GM19351 (cell line): ENCODE measurements at regions not wholly inside any gene's neighbourhood (a gene's known extent, or its start where the extent isn't known, plus 50 kb on each side); places are given as distances from the start of the nearest gene placed in this dataset.

ENCODE experiments used
- ATAC-seq: cut with Tn5 transposase; IDR thresholded peaks from one replicate; pipeline ENCODE4 v1.9.1; 2021; ENCODE audit warnings: mild to moderate bottlenecking, moderate library complexity; ENCODE audit not compliant: unreplicated experiment

DNA sequence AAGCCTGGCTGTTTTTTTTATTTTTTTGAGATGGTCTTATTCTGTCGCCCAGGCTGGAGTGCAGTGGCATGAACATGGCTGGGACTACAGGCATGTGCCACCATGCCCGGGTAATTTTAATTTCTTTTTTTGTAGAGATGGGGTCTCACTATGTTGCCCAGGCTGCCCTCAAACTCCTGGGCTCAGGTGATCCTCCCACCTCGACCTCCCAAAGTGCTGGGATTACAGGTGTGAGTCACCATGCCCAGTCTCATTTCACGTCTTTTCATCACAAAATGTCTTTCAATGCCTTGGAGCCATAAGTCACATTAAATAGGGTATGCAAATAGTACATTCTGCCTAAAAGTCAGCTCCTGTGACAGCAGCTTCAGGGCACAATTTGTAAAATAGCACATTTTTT is 52.8 kb downstream of the SOX2 start:
- no peak for ATAC-seq

DNA sequence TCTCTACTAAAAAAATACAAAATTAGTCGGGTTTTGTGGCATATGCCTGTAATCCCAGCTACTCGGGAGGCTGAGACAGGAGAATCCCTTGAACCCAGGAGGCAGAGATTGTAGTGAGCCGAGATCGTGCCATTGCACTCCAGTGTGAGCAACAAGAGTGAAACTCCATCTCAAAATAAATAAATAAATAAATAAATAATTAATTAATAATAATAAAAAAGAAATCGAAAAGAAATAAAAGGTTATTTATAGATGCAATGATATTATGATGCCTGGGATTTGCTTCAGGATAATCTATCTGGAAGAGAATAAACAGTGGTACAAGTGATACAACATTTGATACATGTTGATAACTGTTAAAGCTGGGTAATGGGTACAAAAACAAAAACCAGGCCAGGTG is 58.6 kb downstream of the SOX2 start:
- ATAC-seq: no peak

DNA sequence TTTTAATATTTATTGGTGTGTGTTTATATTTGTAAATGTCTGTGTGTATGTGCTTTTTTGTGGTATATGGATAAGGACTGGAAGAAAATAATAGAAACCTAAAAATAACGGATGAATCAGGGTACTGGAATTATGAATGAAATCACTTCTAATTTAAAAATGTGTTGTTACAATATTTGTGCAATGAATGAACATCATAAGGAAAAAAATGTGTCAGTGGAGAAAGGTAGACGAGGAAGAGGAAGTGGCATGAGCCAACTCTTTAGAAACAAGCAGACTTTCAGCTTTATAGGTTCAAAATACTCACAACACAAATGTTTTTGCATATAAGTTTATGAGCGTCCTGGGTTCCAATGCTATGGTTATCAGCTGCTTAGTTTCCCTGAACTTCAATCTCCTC is 59.4 kb downstream of the SOX2 start:
- ATAC-seq: no peak

DNA sequence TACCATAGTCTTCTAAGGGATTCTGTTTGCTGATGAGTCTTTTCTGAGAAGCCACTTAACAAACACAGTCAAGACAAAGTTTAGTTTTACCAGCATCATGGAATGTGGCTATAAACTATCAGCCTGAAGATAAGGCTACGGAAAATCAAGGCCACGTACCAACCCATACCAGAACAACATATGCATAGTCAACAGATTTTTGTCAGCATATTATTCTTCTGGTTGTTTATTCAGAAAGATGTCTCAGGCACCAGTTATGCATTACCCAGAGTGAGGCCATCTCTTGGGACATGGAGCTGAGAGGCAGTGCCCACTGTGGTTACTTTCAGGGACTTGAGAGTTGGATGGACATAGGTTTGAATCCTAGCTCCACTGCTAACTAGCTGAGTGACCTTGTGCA is 60.4 kb downstream of the SOX2 start:
- no peak for ATAC-seq

DNA sequence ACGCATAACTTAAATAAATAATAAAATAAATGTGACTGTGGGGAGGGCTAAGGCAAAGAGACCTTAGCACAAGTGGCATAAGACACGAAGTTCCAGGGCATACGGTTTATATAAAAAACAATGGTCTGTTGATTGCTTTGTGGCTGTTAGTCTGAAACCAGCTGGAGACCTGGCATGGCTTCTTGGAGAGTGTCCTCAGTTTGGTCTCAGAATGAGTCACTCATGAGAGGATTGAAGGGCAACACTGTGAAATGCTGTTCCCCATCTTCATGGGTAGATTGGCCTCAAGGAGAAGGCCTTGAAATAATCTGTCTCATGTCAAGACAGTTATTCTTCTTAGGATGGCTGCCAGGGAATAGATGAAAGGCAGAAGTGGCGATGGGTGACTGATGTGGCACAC is 62.2 kb downstream of the SOX2 start:
- no peak for ATAC-seq

DNA sequence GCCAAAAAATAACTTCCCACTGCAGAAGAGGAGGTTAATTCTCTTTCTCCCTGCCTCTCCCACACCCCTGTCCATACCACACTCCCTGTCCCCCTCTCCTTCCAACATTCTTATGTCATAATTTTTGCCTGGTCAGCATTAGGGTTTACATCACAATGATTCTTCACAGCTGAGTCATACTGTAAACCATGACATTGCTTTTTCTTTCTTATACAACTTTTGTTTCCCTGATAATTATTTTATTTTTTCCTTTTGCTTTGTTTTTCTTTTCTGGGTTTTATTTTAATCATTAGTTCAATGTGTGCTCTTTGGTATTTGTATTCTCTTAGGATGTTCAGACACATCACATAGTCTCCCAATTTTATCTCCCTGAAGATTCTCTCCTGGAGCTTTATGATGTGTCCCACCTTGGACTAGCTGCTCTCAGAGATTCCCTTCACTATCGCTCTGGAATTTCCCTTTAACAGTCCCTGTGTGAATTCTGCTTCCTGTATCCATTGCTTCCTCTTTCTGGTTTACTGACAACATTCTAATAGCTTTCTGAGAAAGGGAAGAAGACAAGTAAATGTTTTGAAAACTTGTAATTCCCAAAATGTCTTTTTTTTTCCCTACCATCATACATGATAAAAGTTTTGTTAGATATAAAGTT is 70.7 kb downstream of the SOX2 start:
- ATAC-seq: no peak

DNA sequence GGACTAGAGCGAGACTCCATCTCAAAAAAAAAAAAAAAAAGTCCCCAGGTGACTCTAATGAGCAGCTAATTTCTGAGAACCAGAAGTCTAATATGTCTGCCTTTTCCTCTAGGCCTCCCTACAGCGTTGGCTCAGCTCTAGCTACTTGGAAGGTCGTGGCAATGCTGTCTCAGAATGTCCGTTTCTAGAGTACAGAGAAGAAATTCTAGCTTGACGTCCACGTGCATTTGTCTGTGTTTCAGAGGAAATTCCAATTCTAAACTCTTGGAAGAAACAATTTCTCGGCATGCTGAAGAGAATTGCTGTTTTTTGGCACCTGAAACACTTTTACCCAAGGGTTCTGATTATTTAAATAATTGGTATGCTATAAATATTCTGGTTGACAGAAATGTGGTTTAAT is 78.8 kb downstream of the SOX2 start:
- ATAC-seq: no peak

DNA sequence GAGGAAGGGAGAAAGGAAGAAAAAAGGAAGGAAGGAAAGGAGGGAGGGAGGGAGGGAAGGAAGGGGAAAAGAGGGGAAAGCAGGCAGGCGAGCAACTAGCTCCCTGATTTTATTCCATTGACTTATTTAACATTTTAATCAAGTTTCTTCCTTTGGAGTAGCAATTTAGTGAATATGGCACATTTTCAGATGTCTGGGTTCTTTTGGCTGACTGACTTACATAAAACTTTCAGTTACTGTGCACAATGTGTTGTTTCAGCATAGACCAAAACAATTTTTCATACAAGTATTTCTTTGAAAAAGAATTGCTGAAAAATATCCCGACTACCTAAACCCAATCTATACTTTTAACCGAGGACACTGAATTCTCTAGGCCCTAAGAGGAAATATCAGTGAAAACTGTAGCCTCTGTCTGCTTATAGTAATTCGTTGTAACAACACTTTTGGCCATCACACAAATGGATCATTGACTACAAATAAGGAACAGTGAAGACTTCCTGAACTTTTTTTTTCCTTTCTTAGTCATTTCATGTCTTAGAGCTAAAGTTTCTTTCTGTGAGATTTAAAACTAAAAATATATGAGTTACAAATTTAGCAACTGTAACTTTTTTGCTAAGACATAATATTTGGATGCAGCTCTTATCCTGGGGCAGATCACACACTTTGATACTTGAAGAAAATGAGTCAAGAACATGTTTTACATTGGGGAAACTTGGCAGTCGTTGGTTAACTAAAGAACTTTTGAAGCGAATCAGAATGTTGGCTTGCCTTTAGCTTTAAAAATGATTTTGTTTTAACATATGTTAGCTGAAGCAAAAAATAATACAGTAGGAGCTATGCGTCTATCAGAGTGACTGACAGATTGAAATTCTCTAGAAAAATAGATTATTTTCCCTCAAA is 79.6 kb downstream of the SOX2 start:
- no peak for ATAC-seq

DNA sequence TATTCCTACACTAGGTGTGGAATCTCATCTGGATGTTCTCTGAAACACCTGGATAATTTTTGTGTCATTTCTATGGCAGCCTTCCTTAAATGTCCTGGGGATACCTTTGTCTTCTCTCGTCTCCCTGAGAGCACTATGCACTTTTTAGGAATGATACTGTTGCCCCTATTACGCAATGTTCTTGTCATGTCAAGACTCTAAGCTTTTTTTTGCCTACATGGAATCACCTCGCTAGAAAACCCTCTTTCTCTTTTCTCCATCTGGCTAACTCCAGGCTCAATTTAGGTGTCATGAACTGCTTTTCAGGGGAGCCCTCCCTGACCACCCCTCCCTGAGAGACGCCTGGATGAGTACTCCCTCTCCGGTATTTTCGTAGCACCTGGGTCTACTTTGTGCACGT is 81.3 kb downstream of the SOX2 start:
- no peak for ATAC-seq

DNA sequence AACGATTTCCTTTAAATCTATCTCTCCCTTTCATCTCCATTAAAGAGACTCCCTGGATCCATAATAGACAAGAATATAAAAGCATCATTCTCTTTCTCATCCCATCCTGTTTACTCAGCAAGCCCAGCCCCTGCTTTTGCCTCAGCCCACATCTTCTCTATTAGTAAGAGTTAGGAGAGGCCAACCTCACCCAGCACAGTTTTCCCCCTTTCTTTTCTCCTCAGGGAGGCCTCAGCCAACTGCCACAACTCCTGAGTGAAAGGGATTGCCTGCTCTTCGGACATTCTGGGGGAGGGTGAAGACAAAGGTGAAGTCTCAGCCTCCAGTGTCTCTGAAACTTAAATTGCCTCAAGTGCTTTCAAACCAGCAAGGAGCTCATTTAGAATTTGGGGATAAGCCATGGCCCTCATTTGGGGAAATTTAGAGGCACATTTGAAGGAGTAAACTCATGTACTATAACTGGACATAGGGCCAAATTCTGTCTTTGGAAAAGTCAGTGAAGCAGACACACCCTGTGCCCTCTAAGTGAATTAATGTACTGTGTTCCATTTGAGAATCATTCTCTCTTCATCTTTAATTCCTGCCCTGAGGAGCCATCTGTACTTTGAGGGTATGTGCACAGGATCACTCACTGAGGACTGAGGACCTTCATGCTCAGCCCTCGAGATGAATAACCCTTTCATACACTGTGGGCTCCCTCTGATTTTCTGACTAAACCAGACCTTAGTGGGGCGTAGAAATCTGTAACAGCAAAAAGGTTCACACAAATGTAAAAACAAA is 82.5 kb downstream of the SOX2 start:
- no peak for ATAC-seq

DNA sequence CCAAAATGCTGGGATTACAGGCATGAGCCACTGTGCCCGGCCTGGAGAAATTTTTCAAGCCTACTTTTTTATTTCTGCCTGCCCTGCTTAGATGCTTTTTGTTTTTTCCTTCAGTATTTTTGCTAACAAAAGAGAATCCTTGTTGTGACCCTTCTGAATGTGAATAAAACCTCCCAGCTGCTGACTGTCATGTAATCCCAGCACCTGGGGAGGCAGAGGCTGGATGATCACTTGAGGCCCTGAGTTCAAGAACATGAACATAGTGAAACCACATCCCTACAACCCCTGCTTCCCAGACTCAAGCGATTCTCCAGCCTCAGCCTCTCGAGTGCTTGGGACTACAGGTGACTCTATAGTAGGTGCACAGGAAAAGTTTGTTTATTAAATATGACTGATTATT is 84.9 kb downstream of the SOX2 start:
- no peak for ATAC-seq

DNA sequence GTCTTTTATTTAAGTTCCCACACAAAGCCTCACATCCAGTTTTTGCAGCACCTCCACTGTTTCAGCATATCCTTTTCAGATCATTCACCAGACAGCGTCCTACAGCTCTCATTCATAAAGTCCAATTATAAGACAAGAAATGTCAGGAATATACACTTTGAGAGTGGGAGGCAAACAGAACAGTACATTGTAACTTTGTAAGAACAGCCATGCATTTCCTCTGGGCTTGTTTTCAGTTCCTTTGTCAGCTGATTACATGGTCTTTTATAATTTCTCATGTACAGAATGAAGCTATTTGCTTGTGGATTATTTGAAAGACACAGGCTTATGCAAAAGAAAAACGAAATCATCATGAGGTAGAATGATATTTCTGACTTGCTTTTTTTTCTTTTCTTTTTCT is 85.7 kb downstream of the SOX2 start:
- ATAC-seq: no peak

DNA sequence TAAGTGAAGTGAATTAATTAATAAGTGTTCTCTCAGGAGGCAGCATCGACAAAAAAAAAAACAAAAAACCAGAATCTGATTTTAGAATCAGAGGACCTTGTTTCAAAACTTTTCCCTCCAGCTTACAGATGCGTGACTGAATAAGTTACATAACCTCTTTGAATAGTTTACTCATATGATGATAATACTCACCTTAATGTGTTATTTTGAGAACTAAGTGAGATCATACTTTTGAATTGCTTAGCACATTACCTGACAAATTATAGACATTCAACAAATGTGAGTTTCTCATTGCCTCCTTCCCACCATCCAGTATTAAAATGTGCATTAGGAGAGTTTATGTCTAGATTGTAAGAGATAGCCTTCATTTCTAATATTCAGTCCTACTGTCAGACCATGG is 94.0 kb downstream of the SOX2 start:
- no peak for ATAC-seq

DNA sequence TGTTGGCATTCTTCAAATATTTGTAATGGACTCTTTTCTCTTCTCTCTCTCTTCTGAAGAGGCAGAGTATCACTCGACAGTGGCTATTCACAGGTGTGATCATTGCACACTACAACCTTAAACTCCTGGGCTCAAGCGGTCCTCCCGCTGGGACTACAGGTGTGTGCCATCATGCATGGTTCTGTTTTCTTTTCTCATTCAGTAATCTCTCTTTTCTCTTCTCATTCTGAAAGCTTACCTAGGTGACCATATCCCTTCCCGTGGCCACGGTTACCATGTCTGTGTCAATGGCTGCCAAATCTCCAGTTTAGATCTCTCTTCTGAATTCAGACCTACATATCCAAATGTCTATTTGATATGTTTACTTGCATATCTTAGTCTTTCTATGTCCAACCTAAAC is 96.3 kb downstream of the SOX2 start:
- no peak for ATAC-seq

DNA sequence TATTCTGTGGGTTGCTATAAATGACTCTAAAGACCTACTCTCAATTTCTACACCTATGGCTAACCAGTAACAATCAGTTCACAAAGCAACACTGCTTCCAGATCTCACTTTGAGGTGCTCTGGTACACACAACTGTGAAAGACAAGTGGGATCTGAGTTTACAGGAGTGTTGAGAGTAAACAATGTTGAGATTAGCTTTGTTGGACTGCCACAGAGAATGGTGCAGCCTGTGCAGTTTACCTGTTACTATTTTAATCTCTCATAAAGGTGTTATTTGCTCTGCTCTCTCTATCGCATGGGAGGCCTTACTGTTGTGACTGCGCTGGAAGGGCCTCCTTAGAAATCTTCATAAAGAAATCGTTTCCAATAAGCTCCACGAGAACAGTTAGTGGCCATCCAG is 112.0 kb downstream of the SOX2 start:
- ATAC-seq: no peak

DNA sequence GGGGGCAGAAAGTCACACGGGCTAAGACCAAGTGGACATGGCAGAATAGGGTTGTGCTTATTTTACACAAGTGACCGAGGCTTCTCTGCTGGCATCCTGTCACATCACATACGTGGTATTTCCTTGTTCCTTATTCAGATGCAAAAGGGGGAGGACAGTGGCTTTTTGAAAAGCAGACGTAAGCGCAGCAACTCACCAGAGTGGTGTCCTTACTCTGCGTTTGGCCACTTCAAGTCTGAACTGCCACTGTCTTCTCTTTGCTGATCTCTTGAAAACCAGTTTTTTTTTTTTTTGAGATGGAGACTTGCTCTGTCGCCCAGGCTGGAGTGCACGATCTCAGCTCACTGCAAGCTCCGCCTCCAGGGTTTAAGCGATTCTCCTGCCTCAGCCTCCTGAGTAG is 113.2 kb downstream of the SOX2 start:
- ATAC-seq: no peak

DNA sequence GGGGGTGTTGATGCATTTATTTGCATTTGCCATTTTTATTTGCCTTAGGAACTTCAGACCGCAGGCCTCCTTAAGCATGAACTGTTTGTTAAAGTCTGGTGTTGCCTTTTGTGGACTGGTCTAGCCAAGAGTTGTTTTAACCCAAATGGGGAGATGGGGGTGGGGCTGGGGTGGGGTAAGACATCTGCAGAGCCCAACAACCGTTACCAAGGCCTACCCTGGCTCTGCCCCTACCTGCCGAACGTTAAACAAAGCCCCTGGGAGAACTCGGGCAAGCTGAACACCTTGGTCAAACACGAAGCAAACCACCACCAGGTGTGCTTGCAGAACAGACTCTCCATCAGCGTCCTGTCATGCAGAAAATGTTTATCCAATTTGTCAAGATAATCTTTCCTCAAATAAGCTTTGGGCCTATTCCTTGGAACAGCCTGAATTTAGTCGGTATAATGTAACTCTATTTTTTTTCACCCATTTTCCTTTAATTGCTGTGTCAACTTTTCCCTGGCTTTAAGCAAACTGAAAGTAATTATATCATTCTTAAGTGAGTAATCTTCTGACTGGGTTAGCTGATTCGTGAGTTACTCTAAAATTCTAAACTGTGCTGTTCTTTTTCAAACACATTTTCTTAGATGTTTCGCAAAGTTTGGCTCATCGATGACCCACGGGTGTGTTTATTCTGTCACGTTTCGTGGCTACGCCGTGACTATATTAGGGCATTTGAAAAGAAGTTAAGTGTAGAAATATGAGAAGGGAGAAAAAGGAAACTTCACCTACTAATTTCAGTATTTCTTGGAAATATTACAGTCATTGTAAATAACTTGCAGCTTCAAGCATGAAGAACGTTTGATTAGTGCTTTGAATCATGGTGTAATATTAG is 127.6 kb downstream of the SOX2 start:
- ATAC-seq: peak; percentile 25

DNA sequence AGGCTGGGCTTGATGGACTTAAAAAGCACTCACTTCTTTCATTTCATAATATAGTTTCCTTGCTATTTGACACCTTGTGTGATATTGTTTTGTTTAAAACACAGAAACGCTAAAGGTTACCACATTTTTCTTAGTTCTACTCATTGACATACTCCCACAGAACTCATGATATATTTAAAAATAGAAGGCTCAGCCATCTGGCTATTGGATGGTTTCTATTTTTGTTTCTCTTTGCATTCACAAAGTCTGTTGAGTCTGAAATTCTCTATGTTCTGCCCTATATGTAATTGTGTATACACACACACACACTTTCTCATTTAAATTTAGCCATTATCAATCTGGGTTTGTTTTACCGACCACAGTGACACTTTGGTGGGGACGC is 128.2 kb downstream of the SOX2 start:
- ATAC-seq: peak; percentile 72

DNA sequence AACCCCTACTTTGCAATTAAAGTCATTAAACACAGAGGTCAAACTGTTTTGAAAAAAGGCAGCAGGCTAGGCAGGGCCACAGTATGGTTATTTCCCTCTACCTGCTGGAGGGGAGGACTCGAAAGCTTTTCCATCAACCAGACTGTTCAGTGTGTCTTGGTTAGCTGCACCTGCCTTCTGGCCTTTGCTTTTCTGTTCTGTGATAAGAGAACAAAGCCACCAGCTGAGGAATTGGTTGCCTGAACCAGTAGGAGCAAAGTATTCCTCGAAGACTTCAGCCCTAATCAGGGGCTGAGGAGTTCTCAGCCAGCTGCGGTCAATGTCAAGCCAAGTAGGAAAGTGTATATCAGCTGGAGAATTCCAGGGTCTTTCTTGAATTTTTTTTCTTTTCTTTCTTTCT is 132.5 kb downstream of the SOX2 start:
- ATAC-seq: no peak

DNA sequence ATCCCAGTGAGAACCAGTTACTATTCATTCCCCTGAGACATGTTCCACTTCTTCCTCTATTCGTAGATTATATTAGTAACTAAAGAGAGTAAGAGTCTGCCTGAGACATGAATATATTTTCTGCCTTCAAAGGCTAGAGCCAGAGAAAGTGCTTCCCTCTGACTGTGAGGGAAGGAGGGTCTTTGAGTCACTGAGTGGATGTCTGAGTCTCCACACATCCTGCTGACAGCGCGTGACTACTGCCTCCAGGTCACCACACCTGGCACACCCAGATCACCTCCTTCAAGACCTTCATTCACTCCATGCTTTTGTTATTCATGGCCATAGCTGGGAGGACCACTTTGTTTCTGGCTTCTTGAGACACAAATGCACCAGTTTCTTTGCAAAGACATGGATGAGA is 135.6 kb downstream of the SOX2 start:
- ATAC-seq: no peak

DNA sequence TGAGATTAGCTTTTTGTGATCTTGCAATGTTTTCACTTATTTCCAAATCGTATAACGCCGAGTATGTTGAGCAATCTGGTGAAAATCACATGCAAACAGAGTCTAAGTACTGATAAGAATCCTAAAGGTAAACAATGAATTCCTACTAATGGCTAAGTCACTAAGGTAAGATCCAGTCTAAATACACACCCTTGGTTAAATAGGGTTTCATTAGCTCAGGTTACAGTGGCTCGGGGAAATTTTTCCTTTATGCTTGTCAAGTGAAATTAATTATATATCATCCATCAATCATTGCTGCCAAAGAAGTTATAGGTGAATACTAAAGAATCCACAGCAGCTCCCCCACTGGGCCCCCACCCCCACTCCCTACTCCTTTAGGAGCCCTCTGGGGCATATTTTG is 139.3 kb downstream of the SOX2 start:
- ATAC-seq: no peak
